Keratinocyte (primary cell): ENCODE measurements at regions not wholly inside any gene's neighbourhood (a gene's known extent, or its start where the extent isn't known, plus 50 kb on each side); places are given as distances from the start of the nearest gene placed in this dataset.

Experiments used
- EZH2 ChIP-seq: IDR thresholded peaks from one replicate; pipeline ENCODE4 v1.6.1; 2012; ENCODE audit warnings: inconsistent platforms, mild to moderate bottlenecking, low read length, moderate library complexity
- TF ChIP-seq, protein P1 (sequence below), 3 experiments: IDR thresholded peaks in 1 of 3; conservative IDR thresholded peaks in 1 of 3; optimal IDR thresholded peaks in 1 of 3; 2 replicates in 2 of 3; 3 replicates in 1 of 3; pipeline versions ENCODE3 to v1.5.1; 2011; ENCODE audit warnings: low read length in 3 of 3, mild to moderate bottlenecking in 3 of 3, moderate library complexity in 2 of 3, control low read depth in 1 of 3, inconsistent platforms in 1 of 3; ENCODE audit not compliant: insufficient read depth in 2 of 3; ENCODE audit errors: extremely low read depth in 1 of 3

DNA sequence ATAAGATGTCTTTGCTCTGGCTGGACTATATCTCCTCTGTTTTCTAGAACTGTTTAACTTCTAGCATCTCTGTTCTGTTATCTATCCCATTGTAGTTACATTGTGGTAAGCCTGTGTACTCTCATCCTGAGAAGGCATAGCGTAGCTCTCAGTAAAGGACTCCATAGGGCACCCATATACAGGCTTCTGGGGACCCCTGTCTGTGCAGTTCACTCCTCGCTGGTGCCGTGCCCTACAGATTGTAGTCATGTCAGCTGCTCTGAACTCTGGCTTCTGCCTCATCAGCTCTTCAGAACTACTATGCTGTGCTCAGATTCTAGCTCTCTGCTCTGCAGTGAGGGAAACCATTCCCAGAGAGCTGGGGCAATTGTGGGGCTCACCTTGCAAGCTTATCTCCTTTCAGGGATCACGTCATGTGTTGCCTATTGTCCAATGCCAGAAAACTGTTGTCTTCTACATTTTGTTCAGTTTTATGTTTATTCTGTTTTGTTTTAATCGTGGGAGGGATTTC is 181.3 kb upstream of the USP24 start:
- TF ChIP-seq EZH2, result no peak
- TF ChIP-seq, protein P1, sequence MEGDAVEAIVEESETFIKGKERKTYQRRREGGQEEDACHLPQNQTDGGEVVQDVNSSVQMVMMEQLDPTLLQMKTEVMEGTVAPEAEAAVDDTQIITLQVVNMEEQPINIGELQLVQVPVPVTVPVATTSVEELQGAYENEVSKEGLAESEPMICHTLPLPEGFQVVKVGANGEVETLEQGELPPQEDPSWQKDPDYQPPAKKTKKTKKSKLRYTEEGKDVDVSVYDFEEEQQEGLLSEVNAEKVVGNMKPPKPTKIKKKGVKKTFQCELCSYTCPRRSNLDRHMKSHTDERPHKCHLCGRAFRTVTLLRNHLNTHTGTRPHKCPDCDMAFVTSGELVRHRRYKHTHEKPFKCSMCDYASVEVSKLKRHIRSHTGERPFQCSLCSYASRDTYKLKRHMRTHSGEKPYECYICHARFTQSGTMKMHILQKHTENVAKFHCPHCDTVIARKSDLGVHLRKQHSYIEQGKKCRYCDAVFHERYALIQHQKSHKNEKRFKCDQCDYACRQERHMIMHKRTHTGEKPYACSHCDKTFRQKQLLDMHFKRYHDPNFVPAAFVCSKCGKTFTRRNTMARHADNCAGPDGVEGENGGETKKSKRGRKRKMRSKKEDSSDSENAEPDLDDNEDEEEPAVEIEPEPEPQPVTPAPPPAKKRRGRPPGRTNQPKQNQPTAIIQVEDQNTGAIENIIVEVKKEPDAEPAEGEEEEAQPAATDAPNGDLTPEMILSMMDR (optimal IDR thresholded peaks at IDR 0.05 in 1 of 3, IDR thresholded peaks at IDR 0.05 in 1 of 3, conservative IDR thresholded peaks at IDR 0.05 in 1 of 3; ENCODE audit: extremely low read depth in 1 of 3, insufficient read depth in 2 of 3, low read length in 3 of 3), result no peak
